GM18499 (cell line): ENCODE measurements at regions not wholly inside any gene's neighbourhood (a gene's known extent, or its start where the extent isn't known, plus 50 kb on each side); places are given as distances from the start of the nearest gene placed in this dataset.

Source experiments
- ATAC-seq: cut with Tn5 transposase; IDR thresholded peaks from one replicate; pipeline ENCODE4 v1.9.1; 2021; ENCODE audit warnings: moderate number of reproducible peaks; ENCODE audit not compliant: insufficient read depth, unreplicated experiment

- ATAC-seq, result no peak
Observed at GRCh38 chr3:101042996-101043686, 49.9 kb upstream of the ABI3BP start.
